Esophagus mucosa (tissue), 1 donor: ENCODE measurements at regions not wholly inside any gene's neighbourhood (a gene's known extent, or its start where the extent isn't known, plus 50 kb on each side); places are given as distances from the start of the nearest gene placed in this dataset.

Experiments
- ATAC-seq: fragments of 200-7000 bp; cut with Tn5 transposase; one replicate; pipeline ENCODE4 v1.9.1; 2020
- donor health status: DM: yes; HTN: yes; CAD: no.

- ATAC-seq, result no peak
Observed at GRCh38 chr5:110082194-110082593, 392.5 kb downstream of the MAN2A1 start.

- no peak for ATAC-seq
Observed at GRCh38 chr5:110082863-110083262, 393.1 kb downstream of the MAN2A1 start.

GRCh38 chr5:110085826-110086225 is 396.1 kb downstream of the MAN2A1 start:
- no peak for ATAC-seq

GRCh38 chr5:110086658-110087388 is 397.1 kb downstream of the MAN2A1 start:
- peak; percentile 33 for ATAC-seq

- no peak for ATAC-seq
Observed at GRCh38 chr5:110087829-110088228, 398.1 kb downstream of the MAN2A1 start.

- peak; percentile 20 for ATAC-seq
Observed at GRCh38 chr5:110088676-110089436, 399.1 kb downstream of the MAN2A1 start.

- ATAC-seq, result no peak
Observed at GRCh38 chr5:110092955-110093785, 403.4 kb downstream of the MAN2A1 start.

- no peak for ATAC-seq
Observed at GRCh38 chr5:110094109-110094508, 404.4 kb downstream of the MAN2A1 start.

GRCh38 chr5:110094548-110094947 is 404.8 kb downstream of the MAN2A1 start:
- no peak for ATAC-seq

- ATAC-seq, result no peak
Observed at GRCh38 chr5:110096419-110096818, 406.7 kb downstream of the MAN2A1 start.

- ATAC-seq, result no peak
Observed at GRCh38 chr5:110099572-110099971, 409.8 kb downstream of the MAN2A1 start.

- ATAC-seq, result no peak
Observed at GRCh38 chr5:110103081-110103480, 413.4 kb downstream of the MAN2A1 start.

- ATAC-seq, result no peak
Observed at GRCh38 chr5:110104060-110104725, 414.5 kb downstream of the MAN2A1 start.

- no peak for ATAC-seq
Observed at GRCh38 chr5:110104726-110105669, 415.3 kb downstream of the MAN2A1 start.

GRCh38 chr5:110105692-110106091 is 416.0 kb downstream of the MAN2A1 start:
- no peak for ATAC-seq

- ATAC-seq, result no peak
Observed at GRCh38 chr5:110106750-110107149, 417.0 kb downstream of the MAN2A1 start.

- no peak for ATAC-seq
Observed at GRCh38 chr5:110108520-110108919, 418.8 kb downstream of the MAN2A1 start.

GRCh38 chr5:110109667-110110066 is 419.9 kb downstream of the MAN2A1 start:
- ATAC-seq, result no peak

GRCh38 chr5:110112348-110112747 is 422.6 kb downstream of the MAN2A1 start:
- ATAC-seq, result no peak

- ATAC-seq, result no peak
Observed at GRCh38 chr5:110115503-110115902, 425.8 kb downstream of the MAN2A1 start.

GRCh38 chr5:110116539-110116938 is 426.8 kb downstream of the MAN2A1 start:
- no peak for ATAC-seq
